DOHH2 (cell line): ENCODE measurements at regions not wholly inside any gene's neighbourhood (a gene's known extent, or its start where the extent isn't known, plus 50 kb on each side); places are given as distances from the start of the nearest gene placed in this dataset.

Source experiments
- EZH2phosphoT487 ChIP-seq: fragments of 200-600 bp; sonication (generic); IDR thresholded peaks from 2 replicates; pipeline ENCODE4 v1.6.1; 2017; ENCODE audit warnings: borderline replicate concordance, mild to moderate bottlenecking, antibody characterized with exemption, low read length, moderate library complexity, mixed read lengths
- TF ChIP-seq, protein P1 (sequence below): fragments of 200-600 bp; sonication (generic); IDR thresholded peaks from one replicate; pipeline ENCODE4 v1.5.1; 2014; ENCODE audit warnings: antibody characterized with exemption, mild to moderate bottlenecking, low read depth, low read length; ENCODE audit not compliant: poor library complexity, severe bottlenecking

DNA sequence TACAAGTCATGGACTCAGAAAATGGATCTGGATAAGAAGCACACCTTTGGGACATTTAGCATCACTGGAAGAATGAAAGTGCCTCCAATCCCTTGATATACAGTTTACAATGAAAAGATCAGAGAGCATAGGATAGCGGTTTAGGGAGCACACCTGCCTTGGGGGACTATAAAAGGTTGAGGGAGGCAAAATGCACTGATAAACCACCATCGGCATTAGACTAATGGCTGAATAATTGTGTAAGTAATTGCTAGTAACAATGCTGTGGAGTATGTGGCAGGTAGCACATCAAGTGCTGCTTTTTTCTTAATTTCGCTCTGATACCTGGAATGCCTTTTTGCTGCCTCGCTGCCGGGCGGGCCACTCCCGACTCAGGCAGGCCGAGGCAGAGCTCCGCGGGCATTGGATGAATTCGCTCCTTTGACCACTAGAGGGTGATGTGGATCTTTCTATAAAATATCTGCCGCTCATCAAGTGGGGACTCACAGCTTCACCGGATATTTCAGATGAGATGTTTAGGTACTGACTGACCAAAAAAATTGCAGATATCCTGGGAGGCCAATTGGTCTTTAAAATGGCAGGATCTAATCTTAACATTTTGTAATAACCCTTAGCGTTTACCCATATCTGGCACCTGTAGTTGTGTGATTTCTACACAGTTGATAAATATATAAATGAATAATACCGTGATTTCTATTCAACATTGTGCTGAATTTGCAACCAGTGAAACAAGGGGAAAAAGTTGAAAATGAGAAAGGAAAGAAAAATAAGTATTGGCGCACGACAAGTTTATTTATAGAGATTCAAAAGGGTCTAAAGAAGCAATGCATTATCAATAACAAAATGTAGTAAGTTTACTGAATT lies 116.8 kb upstream of the PRSS1 start:
- TF ChIP-seq, protein P1, sequence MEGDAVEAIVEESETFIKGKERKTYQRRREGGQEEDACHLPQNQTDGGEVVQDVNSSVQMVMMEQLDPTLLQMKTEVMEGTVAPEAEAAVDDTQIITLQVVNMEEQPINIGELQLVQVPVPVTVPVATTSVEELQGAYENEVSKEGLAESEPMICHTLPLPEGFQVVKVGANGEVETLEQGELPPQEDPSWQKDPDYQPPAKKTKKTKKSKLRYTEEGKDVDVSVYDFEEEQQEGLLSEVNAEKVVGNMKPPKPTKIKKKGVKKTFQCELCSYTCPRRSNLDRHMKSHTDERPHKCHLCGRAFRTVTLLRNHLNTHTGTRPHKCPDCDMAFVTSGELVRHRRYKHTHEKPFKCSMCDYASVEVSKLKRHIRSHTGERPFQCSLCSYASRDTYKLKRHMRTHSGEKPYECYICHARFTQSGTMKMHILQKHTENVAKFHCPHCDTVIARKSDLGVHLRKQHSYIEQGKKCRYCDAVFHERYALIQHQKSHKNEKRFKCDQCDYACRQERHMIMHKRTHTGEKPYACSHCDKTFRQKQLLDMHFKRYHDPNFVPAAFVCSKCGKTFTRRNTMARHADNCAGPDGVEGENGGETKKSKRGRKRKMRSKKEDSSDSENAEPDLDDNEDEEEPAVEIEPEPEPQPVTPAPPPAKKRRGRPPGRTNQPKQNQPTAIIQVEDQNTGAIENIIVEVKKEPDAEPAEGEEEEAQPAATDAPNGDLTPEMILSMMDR, result peak; percentile 93
- peak; percentile 83; the same call in 1 of the 2 replicates for TF ChIP-seq EZH2phosphoT487
